ENCODE measurements at regions not wholly inside any gene's neighbourhood (a gene's known extent, or its start where the extent isn't known, plus 50 kb on each side); places are given as distances from the start of the nearest gene placed in this dataset.

- no peak overlapping the region for H3K4me3 ChIP-seq
- TF ChIP-seq CTCF (IDR thresholded peaks at IDR 0.05) (no peak), POLR2A (IDR thresholded peaks at IDR 0.05) (no peak)
- H3K27ac ChIP-seq = no peak overlapping the region
- no peaks in the 10 kb centered on the region for H3K36me3 ChIP-seq
- DNase-seq = no peak
- no peaks in the 10 kb centered on the region for H3K4me1 ChIP-seq
- H3K27me3 ChIP-seq = no peaks in the 10 kb centered on the region
- H3K9me3 ChIP-seq = no peaks in the 10 kb centered on the region
- 5 to 8% methylated on average over 1 of the region's 1 CpG for WGBS, 2 donors
- intact Hi-C loops (cut with DNase I) = no loop called here
These were observed 211.4 kb downstream of the ETS1 start for GRCh38 chr11:128375961-128376360.

GRCh38 chr11:128374026-128374425, 213.3 kb downstream of the ETS1 start:
- WGBS, 2 donors = 76 to 82% methylated on average over 3 of the region's 3 CpGs
- TF ChIP-seq POLR2A (IDR thresholded peaks at IDR 0.05) (no peak), CTCF (IDR thresholded peaks at IDR 0.05) (no peak)
- Histone ChIP-seq H3K4me1 (no peaks in the 10 kb centered on the region), H3K27ac (no peak overlapping the region), H3K36me3 (no peaks in the 10 kb centered on the region), H3K4me3 (no peak overlapping the region), H3K9me3 (no peaks in the 10 kb centered on the region), H3K27me3 (no peaks in the 10 kb centered on the region)
- intact Hi-C loops (cut with DNase I) = no loop called here
- no peak for DNase-seq

- no peaks in the 10 kb centered on the region for H3K27me3 ChIP-seq
- no peaks in the 10 kb centered on the region for H3K36me3 ChIP-seq
- no peaks in the 10 kb centered on the region for H3K9me3 ChIP-seq
- intact Hi-C loops (cut with DNase I) = no loop called here
- H3K4me1 ChIP-seq = no peaks in the 10 kb centered on the region
- H3K4me3 ChIP-seq = no peak overlapping the region
- 67 to 94% methylated on average over 1 of the region's 1 CpG for WGBS, 2 donors
- H3K27ac ChIP-seq = no peak overlapping the region
- no peak for TF ChIP-seq POLR2A (IDR thresholded peaks at IDR 0.05)
- DNase-seq = no peak
These were observed 214.4 kb downstream of the ETS1 start for GRCh38 chr11:128372977-128373376.

- Histone ChIP-seq H3K4me1 (no peaks in the 10 kb centered on the region), H3K27me3 (no peaks in the 10 kb centered on the region), H3K36me3 (no peaks in the 10 kb centered on the region), H3K4me3 (no peak overlapping the region), H3K27ac (no peak overlapping the region), H3K9me3 (no peaks in the 10 kb centered on the region)
- WGBS, 2 donors = 63 to 73% methylated on average over 10 of the region's 10 CpGs
- intact Hi-C loops (cut with DNase I) = no loop called here
- TF ChIP-seq POLR2A (IDR thresholded peaks at IDR 0.05) (no peak), CTCF (IDR thresholded peaks at IDR 0.05) (no peak)
- no peak for DNase-seq
These were observed 219.8 kb downstream of the ETS1 start for GRCh38 chr11:128367573-128367972.

GRCh38 chr11:128365044-128365443, 222.3 kb downstream of the ETS1 start:
- intact Hi-C loops (cut with DNase I) = no loop called here
- Histone ChIP-seq H3K4me1 (no peaks in the 10 kb centered on the region), H3K27me3 (no peaks in the 10 kb centered on the region), H3K27ac (no peak overlapping the region), H3K36me3 (no peaks in the 10 kb centered on the region), H3K4me3 (no peak overlapping the region), H3K9me3 (no peaks in the 10 kb centered on the region)
- no peak for TF ChIP-seq CTCF (IDR thresholded peaks at IDR 0.05)
- 50 to 56% methylated on average over 3 of the region's 3 CpGs for WGBS, 2 donors
- no peak for DNase-seq

GRCh38 chr11:128361451-128362020, 225.8 kb downstream of the ETS1 start:
- intact Hi-C loops (cut with DNase I) = no loop called here
- no peaks in the 10 kb centered on the region for H3K36me3 ChIP-seq
- no peak overlapping the region for H3K4me3 ChIP-seq
- H3K9me3 ChIP-seq = no peaks in the 10 kb centered on the region
- WGBS, 2 donors = 34 to 54% methylated on average over 5 to 7 of the region's 8 CpGs
- TF ChIP-seq POLR2A (IDR thresholded peaks at IDR 0.05) (no peak), CTCF (IDR thresholded peaks at IDR 0.05) (no peak)
- no peaks in the 10 kb centered on the region for H3K4me1 ChIP-seq
- DNase-seq = no peak
- no peak overlapping the region for H3K27ac ChIP-seq
- no peaks in the 10 kb centered on the region for H3K27me3 ChIP-seq
